CD4-positive, alpha-beta T cell treated with Interleukin-4 for 1 hour (primary cell): ENCODE measurements at regions not wholly inside any gene's neighbourhood (a gene's known extent, or its start where the extent isn't known, plus 50 kb on each side); places are given as distances from the start of the nearest gene placed in this dataset.

Experiments
- DNase-seq, 2 donors: peaks; one replicate each; pipeline ENCODE4 v3.0.0-alpha.2; 2020 to 2022

DNA sequence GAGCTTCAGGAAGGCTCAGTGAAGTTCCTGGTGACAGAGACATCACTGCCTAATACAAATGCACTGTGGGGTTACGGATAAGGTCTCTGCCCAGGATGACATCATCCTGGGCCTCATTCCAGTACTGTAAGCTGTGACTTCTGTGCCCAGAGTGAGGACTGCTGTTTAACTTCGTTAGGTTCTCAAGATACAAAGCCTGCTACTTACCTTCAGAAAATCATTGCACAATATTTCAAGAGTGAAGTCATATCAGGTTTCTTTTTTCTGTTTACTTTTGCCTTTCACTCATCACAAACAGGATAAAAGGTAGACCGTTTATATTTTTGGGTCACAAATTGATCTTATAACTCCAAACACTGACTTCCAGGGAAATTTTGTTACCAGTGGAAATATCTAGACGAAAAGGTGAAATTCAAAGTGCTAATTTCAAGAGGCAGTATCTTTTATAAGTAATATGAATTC is 241.2 kb downstream of the PIK3R1 start:
- no peak for DNase-seq

DNA sequence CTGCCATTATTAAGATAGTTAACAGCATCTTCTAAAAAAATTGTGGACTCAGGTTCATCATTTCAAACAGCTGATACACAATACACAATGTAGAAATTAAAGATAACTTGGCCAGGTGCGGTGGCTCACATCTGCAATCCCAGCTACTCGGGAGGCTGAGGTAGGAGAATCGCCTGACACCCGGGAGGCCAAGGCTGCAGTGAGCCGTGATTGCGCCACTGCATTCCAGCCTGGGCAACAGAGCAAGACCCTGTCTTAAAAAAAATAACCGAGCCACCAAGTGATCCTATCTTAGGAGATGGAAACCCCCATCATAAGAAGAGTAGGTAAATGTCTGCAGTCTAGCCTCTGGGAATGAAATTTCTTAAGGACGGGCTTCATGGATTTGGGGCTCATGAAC is 241.7 kb downstream of the PIK3R1 start:
- no peak for DNase-seq

DNA sequence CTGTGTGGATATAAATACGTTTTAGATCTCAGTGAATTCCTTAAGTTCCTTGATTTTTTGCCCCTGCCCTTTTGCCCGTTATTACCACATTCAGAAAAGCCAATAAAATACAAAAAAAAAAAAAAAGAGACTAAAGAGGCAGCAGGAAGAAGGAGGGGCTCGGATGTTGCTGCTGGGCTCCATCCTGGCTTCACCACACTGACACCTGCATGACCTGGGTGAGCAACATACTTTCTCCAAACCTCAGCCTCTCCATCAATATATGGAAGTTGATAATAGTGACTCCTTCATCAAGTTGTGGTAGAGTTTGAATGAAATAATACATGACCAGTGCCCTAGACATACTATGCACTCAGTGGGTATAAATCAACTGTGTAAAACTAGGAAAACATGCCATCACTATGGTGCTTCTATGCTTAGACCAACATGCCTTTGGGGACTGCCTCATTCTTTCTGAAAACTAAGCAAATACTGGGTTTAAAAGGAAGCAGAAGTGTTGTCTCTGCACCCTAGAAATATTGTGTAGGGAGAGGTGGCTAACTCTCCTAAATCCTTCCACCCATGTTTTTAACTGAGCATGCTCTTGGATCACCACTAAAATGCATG is 243.0 kb downstream of the PIK3R1 start:
- peak in 1 of 2 donors; percentile 23 for DNase-seq

DNA sequence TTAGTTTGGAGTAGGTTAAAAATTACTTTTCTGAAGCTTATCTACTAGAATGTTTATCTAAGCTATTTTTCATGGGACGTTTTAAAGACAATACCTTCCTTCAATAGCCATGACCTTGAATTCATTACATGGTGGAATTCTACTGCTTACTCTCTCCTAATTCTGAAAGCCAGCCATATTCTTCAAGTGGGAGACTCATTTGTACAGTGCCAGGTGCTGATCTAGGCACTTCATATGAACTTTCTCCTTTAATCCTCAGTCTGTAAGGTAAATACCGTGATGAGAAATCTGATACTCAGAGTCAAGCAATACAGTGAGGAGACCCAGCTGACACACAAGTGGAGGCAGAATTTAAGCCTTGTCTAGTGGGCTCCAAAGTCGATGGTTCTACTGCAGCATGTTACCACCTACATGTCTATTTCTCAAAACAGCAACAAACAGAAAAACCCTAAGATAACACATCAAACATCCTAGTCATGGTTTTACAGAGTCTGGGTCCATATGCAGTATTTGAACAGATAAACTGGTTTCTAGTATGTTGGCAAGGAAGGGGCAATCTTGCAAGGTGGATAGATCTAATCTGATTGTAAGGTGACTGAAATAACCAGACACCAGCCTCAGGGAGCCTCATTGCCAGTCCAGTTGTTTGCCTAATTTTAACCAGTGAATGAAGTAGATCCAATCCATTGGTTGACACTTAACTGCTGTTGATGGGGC is 243.7 kb downstream of the PIK3R1 start:
- DNase-seq, result no peak

DNA sequence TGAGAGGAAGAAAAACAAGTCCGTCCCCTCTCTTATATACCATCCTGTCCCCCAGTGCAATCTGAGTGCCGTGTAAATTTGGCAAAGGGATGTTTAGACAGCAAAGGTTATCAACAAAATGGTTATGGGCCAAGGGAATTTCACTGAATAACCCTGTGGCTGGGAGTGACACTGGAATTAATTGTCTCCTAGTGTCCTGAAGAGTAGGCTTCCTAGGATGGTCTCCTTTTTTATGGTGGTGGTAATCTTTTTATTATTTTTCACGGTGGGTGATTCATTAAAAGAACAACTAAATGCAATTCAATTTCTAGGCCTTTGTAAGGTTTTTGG is 244.2 kb downstream of the PIK3R1 start:
- no peak for DNase-seq

DNA sequence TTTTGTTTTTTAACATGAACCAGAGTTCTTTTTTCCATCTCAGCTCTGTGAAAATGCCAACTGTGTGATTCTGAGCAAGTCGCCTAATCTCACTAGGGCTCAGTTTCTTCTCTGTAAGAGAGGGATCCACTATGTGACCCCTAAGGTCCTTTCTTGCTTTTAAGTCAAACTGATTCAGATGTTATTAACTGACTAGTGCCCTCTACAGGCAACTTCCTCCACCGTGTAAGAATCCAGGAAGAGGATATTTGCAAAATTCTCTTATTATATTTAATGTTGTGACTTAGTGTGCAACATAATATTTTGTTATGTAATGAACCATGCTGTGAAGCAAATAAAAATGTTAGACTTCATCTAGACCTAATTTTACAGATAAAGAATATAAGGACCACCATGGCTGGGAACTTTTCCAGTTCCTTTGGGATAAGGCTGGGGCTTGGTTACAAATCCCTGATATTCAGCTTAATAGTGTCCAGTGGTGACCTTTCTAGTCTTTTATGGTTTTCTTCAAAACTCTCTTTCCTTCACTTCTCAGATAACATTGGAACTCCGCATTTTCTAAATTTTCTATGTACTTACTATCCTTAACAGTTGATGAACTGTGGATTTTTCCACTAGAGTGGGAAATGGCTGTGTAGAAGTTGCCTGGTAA is 244.7 kb downstream of the PIK3R1 start:
- peak; percentile 49 to 74 for DNase-seq

DNA sequence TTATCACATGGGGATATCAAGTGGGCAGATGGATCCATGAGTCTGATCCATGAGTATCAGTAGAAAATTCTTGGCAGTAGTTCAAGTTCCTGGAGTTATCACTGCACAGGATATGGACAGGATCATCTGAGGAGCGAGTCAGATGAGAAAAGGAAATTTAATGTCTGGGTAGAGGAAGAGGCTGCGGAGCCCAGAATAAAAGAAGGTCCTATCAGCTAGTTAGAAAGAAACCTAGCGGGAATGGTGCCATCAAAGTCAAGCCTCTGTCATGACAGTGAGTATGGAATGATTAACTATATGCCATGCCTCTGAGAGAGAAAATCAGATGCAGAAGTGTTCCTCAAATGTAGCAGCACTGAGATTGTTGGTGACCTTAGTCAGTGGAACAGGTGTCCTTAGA is 248.1 kb downstream of the PIK3R1 start:
- DNase-seq, result no peak

DNA sequence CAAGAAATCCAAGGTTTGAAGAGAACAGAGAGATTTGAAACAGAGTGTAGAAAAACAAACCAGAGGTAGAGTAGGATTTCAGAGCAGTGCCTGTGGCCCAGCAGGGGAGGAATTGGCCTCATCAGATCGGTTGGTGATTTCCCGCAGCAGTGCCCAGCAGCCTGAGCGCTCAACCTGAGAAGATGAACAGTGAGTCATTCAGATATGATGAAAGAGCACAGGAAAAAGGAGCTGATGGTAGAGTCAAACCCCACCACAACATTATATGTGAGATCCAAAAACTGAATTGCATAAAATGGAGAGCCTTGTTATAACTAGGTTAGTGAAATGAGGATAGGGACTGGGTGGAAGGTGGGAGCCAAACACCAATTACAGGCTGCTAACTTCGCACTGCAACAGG is 248.9 kb downstream of the PIK3R1 start:
- DNase-seq, result peak; percentile 13 to 23

DNA sequence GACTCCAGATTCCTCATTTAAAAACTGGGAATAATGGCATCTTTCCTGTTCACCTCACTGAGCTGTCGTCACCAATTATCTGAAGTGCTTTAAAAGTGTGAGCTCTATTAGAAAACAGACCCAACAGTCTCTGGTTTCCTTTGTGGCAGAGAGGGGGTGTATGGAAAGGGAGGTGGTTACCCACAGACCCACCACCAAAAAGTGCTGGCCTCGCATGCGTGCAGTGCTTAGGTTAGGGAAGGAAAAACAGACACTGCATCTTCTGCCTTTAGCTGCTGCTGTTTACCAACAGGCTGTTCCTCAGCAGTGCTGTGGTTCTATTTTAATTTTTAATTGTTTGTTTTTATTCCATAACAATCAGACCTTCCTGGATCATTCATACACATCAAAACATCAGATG is 249.6 kb downstream of the PIK3R1 start:
- peak in 1 of 2 donors; percentile 14 for DNase-seq

DNA sequence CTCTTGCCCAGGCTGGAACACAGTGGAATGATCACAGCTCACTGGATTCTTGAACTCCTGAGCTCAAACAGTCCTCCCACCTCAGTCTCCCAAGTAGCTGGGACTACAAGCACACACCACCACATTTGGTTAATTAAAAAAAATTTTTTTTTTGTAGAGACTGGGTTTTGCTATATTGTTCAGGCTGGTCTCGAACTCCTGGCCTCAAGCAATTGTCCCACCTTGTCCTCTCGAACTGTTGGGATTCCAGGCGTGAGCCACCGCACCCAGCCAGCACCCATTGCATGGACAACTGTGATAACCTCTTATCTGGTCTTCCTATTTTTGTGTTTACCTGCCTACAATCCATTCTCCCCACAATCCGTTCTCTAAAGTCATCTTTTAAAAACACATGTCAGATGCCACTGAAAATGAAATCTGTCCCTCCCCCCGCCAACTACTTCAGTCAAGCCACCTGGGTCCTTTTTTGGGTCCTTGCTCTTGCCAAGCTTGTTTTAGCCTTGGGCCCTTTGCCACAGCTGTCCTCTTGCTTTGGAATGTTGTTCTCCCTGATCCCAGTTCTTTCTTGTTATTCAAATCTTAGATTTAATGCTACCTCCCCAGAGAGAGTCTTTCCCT is 250.5 kb downstream of the PIK3R1 start:
- no peak for DNase-seq

DNA sequence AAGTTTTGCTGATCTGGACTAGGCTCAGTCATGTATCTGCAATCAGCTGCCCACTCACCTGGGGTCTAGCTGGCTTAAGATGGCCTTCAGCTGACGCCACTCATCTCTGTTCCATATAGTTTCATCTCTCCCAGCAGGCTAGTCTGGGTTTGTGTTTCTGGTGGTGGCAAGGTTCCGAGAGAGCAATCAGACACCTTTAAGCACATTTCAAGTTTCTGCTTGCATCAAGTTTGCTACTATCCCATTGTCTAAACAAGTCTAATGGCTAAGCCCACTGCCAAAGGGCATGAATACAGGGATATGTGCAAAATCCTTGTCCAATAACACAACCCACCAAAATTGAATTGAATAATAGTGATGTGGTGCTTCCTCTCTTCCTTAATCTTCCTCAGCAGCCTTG is 251.7 kb downstream of the PIK3R1 start:
- DNase-seq, result no peak

DNA sequence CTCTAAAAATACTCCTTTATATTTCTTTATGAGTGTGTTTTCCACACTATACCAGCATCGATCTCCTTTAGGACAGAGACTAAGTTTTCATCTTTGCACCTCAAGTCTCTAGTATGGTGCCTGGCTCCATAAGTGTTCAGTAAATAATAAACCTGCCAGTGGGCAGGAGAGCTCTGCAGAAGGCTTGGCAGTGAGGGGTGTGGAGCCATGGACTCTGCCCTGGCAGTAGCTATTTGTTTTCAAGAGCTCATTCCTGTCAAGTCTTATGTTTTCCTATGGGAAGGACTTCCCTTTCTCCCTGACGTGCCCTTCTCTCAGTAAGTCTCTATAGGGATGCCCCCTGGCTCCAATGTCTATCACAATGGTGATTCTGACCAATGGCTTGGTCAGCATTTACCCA is 252.2 kb downstream of the PIK3R1 start:
- no peak for DNase-seq

DNA sequence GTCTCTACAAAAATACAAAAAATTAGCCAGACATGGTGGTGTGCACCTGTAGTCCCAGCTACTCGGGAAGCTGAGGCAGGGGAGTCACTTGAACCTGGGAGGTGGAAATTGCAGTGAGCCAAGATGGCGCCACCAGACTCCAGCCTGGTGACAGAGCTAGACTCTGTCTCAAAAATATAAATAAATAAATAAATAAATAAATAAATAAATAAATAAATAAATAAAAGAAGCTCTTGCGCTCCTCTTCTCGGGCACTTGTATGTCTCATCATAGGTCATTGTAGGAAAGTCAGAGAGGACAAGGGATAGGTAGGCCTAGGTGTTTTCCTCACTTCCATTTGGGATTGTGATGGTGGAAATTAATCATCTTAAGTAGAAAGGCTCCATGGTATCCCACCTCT is 252.8 kb downstream of the PIK3R1 start:
- no peak for DNase-seq

DNA sequence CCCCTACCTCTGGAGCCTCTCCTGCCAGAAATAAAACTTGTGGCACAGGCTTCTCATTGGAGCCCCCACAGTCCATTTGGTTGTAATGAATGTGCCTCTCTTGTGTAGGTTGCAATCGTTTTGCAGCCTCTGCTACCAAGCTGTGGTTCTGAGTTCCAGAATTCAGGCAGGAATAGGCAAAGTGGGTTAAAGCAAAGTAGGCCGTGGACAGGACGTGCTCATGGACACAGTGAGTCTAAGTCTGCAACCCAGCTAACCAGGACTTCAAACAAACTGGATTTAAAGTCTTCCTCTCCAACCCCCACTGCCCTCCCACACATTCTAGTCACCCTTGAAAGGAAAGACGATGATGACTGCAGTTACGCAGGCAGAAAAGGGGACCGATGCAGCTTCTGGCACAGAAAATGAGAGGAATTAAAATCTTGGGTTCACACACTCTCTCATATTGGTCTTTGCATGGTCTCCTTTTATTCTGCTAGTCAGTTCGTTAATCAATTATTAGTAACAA is 260.0 kb downstream of the PIK3R1 start:
- DNase-seq, result no peak

DNA sequence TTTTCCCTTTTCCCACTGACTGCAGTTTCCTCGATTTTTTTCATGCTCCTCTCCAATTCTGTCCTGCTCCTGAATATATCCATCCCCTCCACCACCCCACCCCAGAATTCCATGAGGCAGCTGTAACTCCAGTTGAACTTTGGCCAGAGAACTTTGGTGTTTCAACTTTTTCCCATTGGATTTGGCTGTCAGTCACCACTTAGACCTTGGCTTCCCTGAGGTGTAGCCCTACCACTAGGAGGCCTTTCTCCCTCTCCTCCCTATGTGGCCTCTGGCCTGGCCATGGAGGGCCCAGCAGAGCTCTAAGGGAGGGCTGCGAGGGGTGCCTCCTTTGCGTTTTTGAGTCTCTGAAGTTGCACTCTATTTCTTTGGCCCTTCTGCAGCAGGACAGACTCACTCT is 261.3 kb downstream of the PIK3R1 start:
- no peak for DNase-seq

DNA sequence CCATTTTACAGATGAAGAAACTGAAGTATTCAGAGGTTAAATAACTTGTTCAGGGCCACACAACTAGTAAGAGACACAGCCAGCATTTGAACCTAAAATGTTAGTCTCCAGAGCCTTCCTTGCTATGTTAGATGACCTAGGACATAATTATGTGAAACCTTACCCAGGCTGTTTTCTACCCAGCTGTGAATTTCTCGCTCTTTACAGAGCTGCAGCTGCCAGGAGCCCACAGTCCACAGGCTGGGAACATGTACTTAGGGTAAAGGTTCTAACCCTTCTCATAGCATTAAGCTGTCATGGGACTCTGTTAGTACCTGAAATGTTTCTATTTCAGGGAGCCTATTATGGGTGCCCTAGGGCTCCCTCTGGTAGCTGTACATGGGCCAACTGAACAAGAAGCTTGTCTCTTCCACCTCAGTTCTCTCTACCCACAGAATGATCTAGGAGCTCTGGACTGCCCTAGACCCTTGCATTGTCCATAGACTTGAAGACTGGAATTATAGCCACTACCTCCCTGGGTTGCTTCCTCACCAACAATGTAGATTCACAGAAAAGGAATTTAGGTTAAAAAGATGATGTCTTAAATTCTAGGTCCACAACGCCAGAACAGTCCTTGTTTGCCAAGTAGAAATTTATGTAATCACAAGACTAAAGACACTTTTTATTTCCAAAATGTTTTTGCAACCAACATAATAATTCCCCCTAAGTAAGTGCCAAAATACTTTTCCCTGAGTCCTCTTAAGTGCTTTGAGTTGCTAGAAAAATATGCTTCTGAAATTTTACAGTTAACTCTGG is 262.9 kb downstream of the PIK3R1 start:
- no peak for DNase-seq

DNA sequence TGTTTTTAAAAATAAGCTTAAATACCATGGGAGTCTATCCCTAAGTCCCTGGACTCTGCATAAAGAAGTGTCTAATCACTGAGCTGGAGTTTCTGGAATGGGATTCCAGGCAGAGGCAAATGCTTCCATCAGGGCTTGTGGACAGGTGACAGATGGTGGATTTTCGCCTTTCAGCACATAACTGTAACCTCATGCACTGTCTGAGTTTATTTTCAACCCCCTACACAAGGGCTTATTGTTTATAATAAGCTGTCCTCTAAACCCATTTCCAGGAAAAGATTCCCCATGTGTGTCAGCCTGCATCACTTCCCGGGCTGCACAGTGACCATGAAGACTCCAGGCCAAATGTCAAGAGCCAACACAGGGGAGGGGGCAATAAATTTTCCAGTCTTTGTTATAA is 264.0 kb downstream of the PIK3R1 start:
- no peak for DNase-seq

DNA sequence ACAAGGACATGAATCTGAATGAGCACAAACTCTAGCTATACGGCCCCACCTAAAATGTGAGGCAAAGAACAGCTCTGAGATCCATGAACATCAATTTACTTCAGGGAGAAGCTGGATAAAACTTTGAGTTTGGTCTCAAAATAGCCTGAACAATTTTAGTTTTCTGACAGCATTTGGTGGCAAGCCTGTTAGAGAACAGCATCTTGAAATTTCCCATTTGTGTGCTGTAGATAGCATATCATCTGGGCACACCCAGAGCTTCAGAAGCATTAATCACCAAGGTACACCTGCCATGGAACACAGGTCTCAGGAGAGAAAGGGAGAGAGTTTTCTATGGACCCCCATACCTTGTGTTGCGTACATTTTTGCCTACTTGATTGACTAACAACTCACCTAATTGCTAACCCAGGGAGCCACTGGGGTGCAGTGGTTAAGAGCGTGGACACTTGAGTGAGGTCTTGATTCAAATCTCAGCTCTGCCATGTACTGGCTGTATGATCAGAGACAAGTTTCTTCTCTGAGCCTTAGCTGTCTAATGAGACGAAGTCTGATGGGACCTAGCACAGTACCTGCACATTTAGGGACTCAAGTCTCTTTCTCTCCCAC is 264.9 kb downstream of the PIK3R1 start:
- no peak for DNase-seq

DNA sequence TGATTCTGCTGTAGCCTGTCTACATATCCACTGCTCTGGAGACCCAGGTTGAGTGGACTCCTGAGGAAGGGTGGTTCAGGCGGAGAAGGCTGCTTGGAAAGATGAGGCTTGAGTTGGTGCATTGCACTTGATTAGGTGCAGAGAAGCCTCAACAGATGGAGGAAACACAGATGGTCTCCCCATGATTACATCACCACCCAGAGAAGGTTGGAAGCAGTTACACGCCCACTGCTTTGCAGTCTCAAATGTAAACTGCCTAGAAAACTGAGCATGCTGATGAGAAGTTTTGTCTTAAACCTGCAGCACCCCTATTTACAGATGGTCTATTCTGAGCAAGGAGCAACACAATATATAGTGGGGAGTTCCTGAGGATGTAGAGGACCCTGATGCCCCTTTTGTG is 266.6 kb downstream of the PIK3R1 start:
- DNase-seq, result no peak

DNA sequence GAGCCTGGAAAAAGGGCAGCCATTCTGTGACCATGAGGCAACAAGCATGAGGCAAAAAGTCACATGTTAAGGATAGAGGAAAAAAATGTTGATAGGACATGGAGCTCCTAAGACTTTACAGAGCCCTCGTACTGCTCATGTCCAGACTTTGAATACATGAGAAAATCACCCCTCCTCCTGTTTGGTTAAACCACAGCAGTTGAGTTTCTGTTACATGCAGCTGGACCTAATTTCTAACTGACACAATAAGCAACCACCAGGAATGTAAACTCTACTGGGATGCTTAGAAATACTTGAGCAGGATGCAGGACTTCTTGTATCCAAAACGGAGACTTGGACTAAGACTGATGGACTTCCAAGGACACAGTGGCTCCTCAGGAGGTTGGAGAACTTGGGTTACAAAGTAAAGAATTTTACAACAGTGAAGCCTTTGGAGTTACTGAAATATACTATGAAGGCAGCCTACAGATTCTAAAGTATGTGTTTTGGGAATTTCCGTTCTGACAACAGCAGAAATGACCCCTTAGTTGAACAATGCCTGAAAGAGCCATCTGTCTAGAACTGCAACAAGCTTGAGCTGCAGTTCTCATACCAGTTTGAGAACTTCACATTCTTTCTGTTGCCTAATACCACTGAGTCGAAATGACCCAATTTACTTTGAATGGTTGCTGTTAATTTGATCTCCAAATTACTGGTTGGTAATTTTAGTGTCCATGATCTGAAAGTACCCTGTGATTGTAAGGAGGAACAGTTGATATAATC is 268.9 kb downstream of the PIK3R1 start:
- no peak for DNase-seq

DNA sequence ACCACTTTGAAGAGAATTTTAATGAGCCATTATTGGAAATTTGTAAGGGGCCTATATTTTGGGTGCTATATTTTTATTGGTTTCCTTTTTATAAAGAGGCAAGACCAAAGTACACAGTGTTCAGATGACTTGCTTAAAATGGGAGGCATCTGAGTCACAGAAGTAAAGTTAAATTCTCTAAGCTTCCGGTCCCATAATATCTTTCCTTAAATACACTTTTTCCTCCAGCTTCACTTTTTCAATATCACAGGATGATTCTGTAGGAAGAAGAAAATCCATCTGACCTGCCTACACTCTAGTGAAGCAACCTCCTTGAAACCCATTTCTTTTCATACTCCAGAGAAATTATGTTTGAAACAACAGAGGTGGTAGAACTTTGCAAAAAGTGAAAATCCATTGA is 274.0 kb downstream of the PIK3R1 start:
- no peak for DNase-seq

DNA sequence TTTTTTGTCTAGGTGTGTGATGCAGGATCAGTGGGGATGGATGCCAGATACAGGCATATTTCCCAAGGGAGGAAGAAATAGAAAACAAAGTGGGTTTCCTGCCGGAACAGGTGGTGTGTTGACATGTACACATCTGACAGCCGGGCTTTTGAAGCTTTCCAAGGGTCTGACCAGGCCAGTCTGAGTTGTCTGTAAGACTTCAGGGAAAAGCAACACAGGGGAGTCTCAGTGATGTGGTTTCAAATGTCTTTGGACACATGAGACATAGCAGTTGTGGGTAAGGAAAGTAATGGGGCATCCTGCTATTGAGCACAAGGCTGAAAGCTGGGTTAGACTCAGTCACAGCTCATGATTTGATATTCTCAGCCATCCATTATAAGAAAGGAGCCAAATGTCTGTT is 274.9 kb downstream of the PIK3R1 start:
- no peak for DNase-seq
